Parathyroid adenoma (tissue), 2 donors: ENCODE measurements at regions not wholly inside any gene's neighbourhood (a gene's known extent, or its start where the extent isn't known, plus 50 kb on each side); places are given as distances from the start of the nearest gene placed in this dataset.

Source experiments
- H2AFZ ChIP-seq: fragments of 300-600 bp; sonication (generic); one replicate; pipeline ENCODE4 v1.7.0; 2017; ENCODE audit warnings: antibody characterized with exemption, mild to moderate bottlenecking
- H3K27ac ChIP-seq: fragments of 300-600 bp; sonication (generic); one replicate; pipeline ENCODE4 v1.7.0; 2017
- H3K27me3 ChIP-seq: fragments of 300-600 bp; sonication (generic); one replicate; pipeline ENCODE4 v1.7.0; 2017; ENCODE audit warnings: low read length; ENCODE audit not compliant: control insufficient read depth, insufficient read depth
- H3K36me3 ChIP-seq: fragments of 300-600 bp; sonication (generic); one replicate; pipeline ENCODE4 v1.7.0; 2017; ENCODE audit warnings: low read length; ENCODE audit not compliant: control insufficient read depth, insufficient read depth
- H3K4me1 ChIP-seq: fragments of 300-600 bp; sonication (generic); one replicate; pipeline ENCODE4 v1.7.0; 2017; ENCODE audit warnings: control low read depth
- H3K4me2 ChIP-seq: fragments of 300-600 bp; sonication (generic); one replicate; pipeline ENCODE4 v1.7.0; 2017; ENCODE audit warnings: low read length
- H3K4me3 ChIP-seq: fragments of 300-600 bp; sonication (generic); one replicate; pipeline ENCODE4 v1.7.0; 2017; ENCODE audit warnings: low read depth, low read length
- H3K79me2 ChIP-seq: fragments of 300-600 bp; sonication (generic); one replicate; pipeline ENCODE4 v1.7.0; 2017; ENCODE audit warnings: control low read depth
- H3K9ac ChIP-seq: fragments of 300-600 bp; sonication (generic); one replicate; pipeline ENCODE4 v1.7.0; 2017; ENCODE audit warnings: mild to moderate bottlenecking
- H3K9me3 ChIP-seq: fragments of 300-600 bp; sonication (generic); one replicate; pipeline ENCODE4 v1.7.0; 2017; ENCODE audit warnings: low read length; ENCODE audit not compliant: control insufficient read depth
- TF ChIP-seq, protein P1 (sequence below): fragments of 300-600 bp; sonication (generic); IDR thresholded peaks from one replicate; pipeline ENCODE4 v1.7.0; 2017; ENCODE audit warnings: antibody characterized with exemption, mild to moderate bottlenecking
- donor health status: primary hyperparathyroidism.

DNA sequence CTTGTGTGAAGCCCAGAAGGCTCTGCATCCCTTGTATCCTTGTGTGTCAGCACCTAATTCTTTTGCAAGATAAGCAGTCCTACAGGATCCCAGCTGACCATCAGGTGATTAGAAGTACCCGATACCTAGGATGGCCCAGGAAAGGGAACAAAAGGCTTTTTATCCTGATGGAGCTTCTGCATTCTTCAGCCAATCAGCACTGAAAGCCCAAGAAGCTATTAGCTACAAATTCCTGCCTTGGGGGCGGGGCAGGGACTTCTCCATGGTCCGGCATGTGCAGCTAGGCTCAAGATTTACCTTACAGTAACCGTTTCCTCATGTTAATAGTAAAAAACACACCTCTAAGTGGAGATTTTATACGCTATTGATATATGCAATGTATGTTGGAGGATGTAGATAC, 264.6 kb upstream of the THUMPD2 start:
- Histone ChIP-seq H3K4me1 (no peaks in the 10 kb centered on the region), H2AFZ (no peak overlapping the region), H3K27ac (no peak overlapping the region), H3K36me3 (no peaks in the 10 kb centered on the region), H3K79me2 (no peaks in the 10 kb centered on the region), H3K4me3 (no peak overlapping the region), H3K27me3 (no peaks in the 10 kb centered on the region), H3K4me2 (no peak overlapping the region), H3K9ac (no peak overlapping the region), H3K9me3 (no peaks in the 10 kb centered on the region)
- TF ChIP-seq, protein P1, sequence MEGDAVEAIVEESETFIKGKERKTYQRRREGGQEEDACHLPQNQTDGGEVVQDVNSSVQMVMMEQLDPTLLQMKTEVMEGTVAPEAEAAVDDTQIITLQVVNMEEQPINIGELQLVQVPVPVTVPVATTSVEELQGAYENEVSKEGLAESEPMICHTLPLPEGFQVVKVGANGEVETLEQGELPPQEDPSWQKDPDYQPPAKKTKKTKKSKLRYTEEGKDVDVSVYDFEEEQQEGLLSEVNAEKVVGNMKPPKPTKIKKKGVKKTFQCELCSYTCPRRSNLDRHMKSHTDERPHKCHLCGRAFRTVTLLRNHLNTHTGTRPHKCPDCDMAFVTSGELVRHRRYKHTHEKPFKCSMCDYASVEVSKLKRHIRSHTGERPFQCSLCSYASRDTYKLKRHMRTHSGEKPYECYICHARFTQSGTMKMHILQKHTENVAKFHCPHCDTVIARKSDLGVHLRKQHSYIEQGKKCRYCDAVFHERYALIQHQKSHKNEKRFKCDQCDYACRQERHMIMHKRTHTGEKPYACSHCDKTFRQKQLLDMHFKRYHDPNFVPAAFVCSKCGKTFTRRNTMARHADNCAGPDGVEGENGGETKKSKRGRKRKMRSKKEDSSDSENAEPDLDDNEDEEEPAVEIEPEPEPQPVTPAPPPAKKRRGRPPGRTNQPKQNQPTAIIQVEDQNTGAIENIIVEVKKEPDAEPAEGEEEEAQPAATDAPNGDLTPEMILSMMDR = no peak

DNA sequence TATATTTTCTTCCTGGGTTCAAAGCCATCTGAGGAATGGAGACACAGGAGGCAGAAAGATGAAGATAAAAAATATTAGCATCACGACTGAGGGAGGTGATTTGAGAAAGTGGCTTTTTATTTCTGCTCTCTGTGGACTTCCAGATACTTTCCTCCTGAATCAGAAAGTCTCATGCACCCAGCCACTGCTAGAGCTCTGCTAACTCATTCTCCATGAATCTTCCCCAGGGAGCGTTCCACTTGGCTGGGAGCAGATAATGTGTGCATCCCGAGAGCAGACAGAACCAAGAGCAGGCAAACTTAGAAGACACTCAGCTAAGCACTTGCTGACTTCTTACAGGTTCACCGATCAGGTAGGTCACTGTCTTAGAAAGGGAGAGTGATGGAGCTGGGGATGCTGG, 264.1 kb upstream of the THUMPD2 start:
- Histone ChIP-seq H2AFZ (no peak overlapping the region), H3K36me3 (no peaks in the 10 kb centered on the region), H3K27me3 (no peaks in the 10 kb centered on the region), H3K27ac (no peak overlapping the region), H3K9ac (no peak overlapping the region), H3K4me1 (no peaks in the 10 kb centered on the region), H3K9me3 (no peaks in the 10 kb centered on the region), H3K79me2 (no peaks in the 10 kb centered on the region), H3K4me3 (no peak overlapping the region), H3K4me2 (no peak overlapping the region)
- TF ChIP-seq, protein P1 = no peak

DNA sequence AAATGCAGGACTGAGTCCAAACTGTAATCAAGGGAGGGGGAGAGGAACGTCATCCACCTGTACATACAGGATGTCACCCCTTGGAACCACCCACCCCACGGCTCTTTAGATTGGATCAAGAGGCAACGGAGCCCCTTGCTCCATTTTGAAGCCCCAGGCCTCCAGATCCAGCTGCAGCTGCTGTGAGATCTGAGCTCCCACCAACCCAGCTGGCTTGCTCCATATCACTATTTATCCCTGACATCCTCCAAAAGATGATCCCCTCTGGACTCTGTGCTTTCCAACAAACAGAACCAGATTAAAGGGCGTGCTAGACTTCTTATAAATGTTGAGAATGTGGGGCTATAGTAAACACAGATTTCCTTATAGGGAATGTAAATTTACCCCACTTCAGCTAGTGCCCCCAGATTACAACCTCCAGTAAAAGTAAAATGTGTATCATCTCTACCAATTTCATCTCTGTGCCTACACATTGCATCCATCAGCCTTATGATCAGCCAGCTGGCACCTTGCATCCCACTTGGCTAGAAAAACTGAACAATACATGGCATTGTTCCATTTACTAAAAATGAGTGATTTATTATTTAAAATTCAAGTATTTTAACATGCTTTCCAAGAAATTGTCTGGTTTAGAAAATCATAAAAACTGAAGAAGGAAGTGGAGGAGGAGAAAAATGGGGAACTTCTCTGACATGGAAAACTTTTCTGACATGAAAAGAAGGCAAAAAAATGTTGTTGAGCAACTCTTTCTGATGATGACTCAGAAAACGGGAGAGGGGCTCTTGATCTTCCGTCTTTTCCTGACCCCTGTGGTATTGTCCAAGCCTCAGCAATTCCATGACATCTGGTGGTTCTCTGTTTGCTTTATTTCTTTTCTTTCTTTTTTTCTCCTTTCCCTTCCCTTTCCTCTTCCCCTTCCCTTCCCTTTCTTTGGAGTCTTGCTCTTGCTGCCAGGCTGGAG, 262.6 kb upstream of the THUMPD2 start:
- H3K36me3 ChIP-seq = no peaks in the 10 kb centered on the region
- no peaks in the 10 kb centered on the region for H3K4me1 ChIP-seq
- no peaks in the 10 kb centered on the region for H3K9me3 ChIP-seq
- no peak overlapping the region for H3K27ac ChIP-seq
- no peak overlapping the region for H3K4me2 ChIP-seq
- no peak overlapping the region for H3K4me3 ChIP-seq
- H3K27me3 ChIP-seq = no peaks in the 10 kb centered on the region
- no peaks in the 10 kb centered on the region for H3K79me2 ChIP-seq
- TF ChIP-seq, protein P1 = no peak
- H3K9ac ChIP-seq = no peak overlapping the region
- no peak overlapping the region for H2AFZ ChIP-seq

DNA sequence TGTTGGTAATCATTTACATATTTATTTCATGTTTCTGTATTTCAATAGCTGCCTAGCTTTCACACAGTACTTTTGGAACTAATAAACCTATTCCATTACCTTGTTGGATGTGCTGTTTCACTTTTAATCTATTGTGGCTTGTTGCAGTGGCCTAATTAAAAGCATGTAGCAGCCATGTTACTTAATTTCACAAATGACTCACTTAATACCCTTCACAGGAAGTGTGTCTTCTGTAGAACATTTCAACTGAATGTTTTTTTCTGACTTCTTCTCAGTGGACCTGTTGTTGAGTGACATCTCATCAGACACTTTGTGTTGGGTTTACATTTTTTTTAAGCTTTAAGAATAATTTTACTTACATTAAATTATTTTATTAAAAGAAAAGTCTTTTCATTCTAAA, 260.5 kb upstream of the THUMPD2 start:
- H3K4me3 ChIP-seq = no peak overlapping the region
- no peak overlapping the region for H3K9ac ChIP-seq
- TF ChIP-seq, protein P1 = no peak
- no peak overlapping the region for H3K4me2 ChIP-seq
- no peaks in the 10 kb centered on the region for H3K36me3 ChIP-seq
- H2AFZ ChIP-seq = no peak overlapping the region
- no peaks in the 10 kb centered on the region for H3K9me3 ChIP-seq
- no peaks in the 10 kb centered on the region for H3K27me3 ChIP-seq
- H3K79me2 ChIP-seq = no peaks in the 10 kb centered on the region
- no peaks in the 10 kb centered on the region for H3K4me1 ChIP-seq
- H3K27ac ChIP-seq = no peak overlapping the region

DNA sequence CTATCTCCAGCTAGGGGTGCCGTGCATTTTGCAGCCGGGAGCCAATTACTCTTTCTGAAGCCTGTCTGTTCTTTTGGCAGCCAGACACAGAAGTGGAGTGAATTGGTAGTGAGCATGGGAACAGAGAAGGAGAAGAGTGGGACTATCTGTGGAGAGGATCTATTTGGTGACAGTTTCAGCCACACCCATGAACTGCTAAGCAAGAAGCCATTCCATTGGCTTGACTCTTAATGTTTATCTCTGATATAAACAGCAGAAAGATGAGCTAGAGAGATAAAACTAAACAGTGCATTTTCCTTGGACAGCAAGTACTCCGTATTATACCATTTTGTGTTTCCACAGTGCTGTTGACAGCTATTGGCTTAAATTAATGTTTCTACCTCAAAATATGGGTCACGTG, 259.6 kb upstream of the THUMPD2 start:
- no peak overlapping the region for H3K4me2 ChIP-seq
- no peaks in the 10 kb centered on the region for H3K27me3 ChIP-seq
- no peak overlapping the region for H3K27ac ChIP-seq
- TF ChIP-seq, protein P1 = no peak
- no peaks in the 10 kb centered on the region for H3K9me3 ChIP-seq
- no peaks in the 10 kb centered on the region for H3K79me2 ChIP-seq
- no peaks in the 10 kb centered on the region for H3K36me3 ChIP-seq
- H3K4me3 ChIP-seq = no peak overlapping the region
- no peak overlapping the region for H3K9ac ChIP-seq
- H2AFZ ChIP-seq = no peak overlapping the region
- H3K4me1 ChIP-seq = no peaks in the 10 kb centered on the region
